HEK293 (cell line): ENCODE measurements at regions not wholly inside any gene's neighbourhood (a gene's known extent, or its start where the extent isn't known, plus 50 kb on each side); places are given as distances from the start of the nearest gene placed in this dataset.

Experiments
- CTCF ChIA-PET: fragments of 350-600 bp; formaldehyde crosslinking; extraction: SDS; loops from one replicate; lab custom pipeline; 2021; ENCODE audit warnings: antibody characterized with exemption; lab: Yijun Ruan, JAX
- POLR2A ChIA-PET: fragments of 300-600 bp; formaldehyde crosslinking; extraction: SDS; loops from one replicate; lab custom pipeline; 2020; ENCODE audit warnings: antibody characterized with exemption, inconsistent platforms; lab: Yijun Ruan, JAX
- H3K27ac ChIP-seq: fragments of 200-500 bp; sonication (Bioruptor generic); 2 replicates; pipeline ENCODE4 v1.5.1; 2014; ENCODE audit warnings: low read depth, low read length, control low read depth, inconsistent platforms; ENCODE audit errors: extremely low read depth
- H3K36me3 ChIP-seq, 2 experiments: fragments of 200-500 bp in 1 of 2; sonication (Bioruptor generic) in 1 of 2; 1 replicate in 1 of 2; 2 replicates in 1 of 2; pipeline ENCODE4 v1.5.1; 2014 to 2017; ENCODE audit warnings: inconsistent platforms in 2 of 2, low read length in 2 of 2; ENCODE audit not compliant: control insufficient read depth in 2 of 2, insufficient read depth in 1 of 2
- H3K4me1 ChIP-seq: fragments of 200-500 bp; sonication (Bioruptor generic); 2 replicates; pipeline ENCODE4 v1.5.1; 2014; ENCODE audit warnings: mild to moderate bottlenecking, low read length, inconsistent platforms; ENCODE audit not compliant: control insufficient read depth, insufficient read depth
- H3K4me3 ChIP-seq: 2 replicates; pipeline ENCODE4 v1.5.1; 2011; ENCODE audit warnings: low read depth, mild to moderate bottlenecking, control low read depth, low read length, moderate library complexity
- H3K9me3 ChIP-seq: fragments of 200-500 bp; sonication (Bioruptor generic); 2 replicates; pipeline ENCODE4 v1.5.1; 2014; ENCODE audit warnings: low read depth, low read length, inconsistent platforms; ENCODE audit not compliant: control insufficient read depth, insufficient read depth
- HOXC10 ChIP-seq: sonication (generic); formaldehyde crosslinking; IDR thresholded peaks from 2 replicates; pipeline ENCODE4 v1.8.1; 2023; ENCODE audit warnings: mild to moderate bottlenecking, missing genetic modification reagents
- OSR2 ChIP-seq: fragments of 450-650 bp; formaldehyde crosslinking; IDR thresholded peaks from 2 replicates; pipeline ENCODE4 v1.5.1; 2016; ENCODE audit warnings: missing biosample characterization, missing genetic modification characterization
- REPIN1 ChIP-seq: fragments of 450-650 bp; formaldehyde crosslinking; IDR thresholded peaks from 2 replicates; pipeline ENCODE4 v1.5.1; 2017; ENCODE audit warnings: missing biosample characterization, missing genetic modification characterization, low read depth
- TCF7L2 ChIP-seq: IDR thresholded peaks from 2 replicates; pipeline ENCODE4 v1.6.1; 2011; ENCODE audit warnings: low read depth, mild to moderate bottlenecking, inconsistent platforms, low read length, moderate library complexity, borderline replicate concordance
- ZBTB20 ChIP-seq: fragments of 450-650 bp; formaldehyde crosslinking; IDR thresholded peaks from 2 replicates; pipeline ENCODE4 v1.5.1; 2016; ENCODE audit warnings: missing biosample characterization, missing genetic modification characterization
- ZBTB48 ChIP-seq: fragments of 450-650 bp; formaldehyde crosslinking; IDR thresholded peaks from 2 replicates; pipeline ENCODE4 v1.5.1; 2016; ENCODE audit warnings: missing biosample characterization, missing genetic modification characterization
- ZEB2 ChIP-seq: fragments of 450-650 bp; formaldehyde crosslinking; IDR thresholded peaks from 2 replicates; pipeline ENCODE4 v1.5.1; 2016; ENCODE audit warnings: missing biosample characterization, missing genetic modification characterization
- ZNF16 ChIP-seq: fragments of 450-650 bp; formaldehyde crosslinking; IDR thresholded peaks from 2 replicates; pipeline ENCODE4 v1.5.1; 2016; ENCODE audit warnings: low read depth, missing biosample characterization, missing genetic modification characterization
- ZNF214 ChIP-seq: fragments of 450-650 bp; formaldehyde crosslinking; IDR thresholded peaks from 2 replicates; pipeline ENCODE4 v1.5.1; 2017; ENCODE audit warnings: missing biosample characterization, mild to moderate bottlenecking, missing genetic modification characterization, borderline replicate concordance
- ZNF248 ChIP-seq: fragments of 450-650 bp; formaldehyde crosslinking; IDR thresholded peaks from 2 replicates; pipeline ENCODE4 v1.5.1; 2017; ENCODE audit warnings: missing biosample characterization, missing genetic modification characterization
- ZNF366 ChIP-seq: fragments of 450-650 bp; formaldehyde crosslinking; conservative IDR thresholded peaks from 2 replicates; pipeline ENCODE4 v1.5.1; 2016; ENCODE audit warnings: missing biosample characterization, missing genetic modification characterization
- ZNF530 ChIP-seq: fragments of 450-650 bp; formaldehyde crosslinking; IDR thresholded peaks from 2 replicates; pipeline ENCODE4 v1.5.1; 2016; ENCODE audit warnings: low read depth, missing biosample characterization, missing genetic modification characterization
- ZNF624 ChIP-seq: fragments of 450-650 bp; formaldehyde crosslinking; IDR thresholded peaks from 2 replicates; pipeline ENCODE4 v1.5.1; 2017; ENCODE audit warnings: missing biosample characterization, missing genetic modification characterization
- ZNF626 ChIP-seq: fragments of 450-650 bp; sonication (Bioruptor Pico); formaldehyde crosslinking; IDR thresholded peaks from 2 replicates; pipeline ENCODE4 v1.5.1; 2018; ENCODE audit warnings: missing biosample characterization, missing genetic modification characterization, inconsistent platforms
- ZNF768 ChIP-seq: fragments of 450-650 bp; formaldehyde crosslinking; IDR thresholded peaks from 2 replicates; pipeline ENCODE4 v1.5.1; 2018; ENCODE audit warnings: missing biosample characterization, mild to moderate bottlenecking, missing genetic modification characterization
- ZSCAN16 ChIP-seq: fragments of 450-650 bp; formaldehyde crosslinking; IDR thresholded peaks from 2 replicates; pipeline ENCODE4 v1.5.1; 2016; ENCODE audit warnings: missing biosample characterization, missing genetic modification characterization
- TF ChIP-seq, protein P1 (sequence below): fragments of 450-650 bp; formaldehyde crosslinking; IDR thresholded peaks from 2 replicates; pipeline ENCODE4 v1.5.1; 2016; ENCODE audit warnings: missing biosample characterization, missing genetic modification characterization
- TF ChIP-seq, protein P2 (sequence below): fragments of 450-650 bp; formaldehyde crosslinking; IDR thresholded peaks from 2 replicates; pipeline ENCODE4; 2016; ENCODE audit warnings: missing biosample characterization, missing genetic modification characterization
- TF ChIP-seq, protein P3 (sequence below): fragments of 450-650 bp; IDR thresholded peaks from 2 replicates; pipeline ENCODE4 v1.5.1; 2018; ENCODE audit warnings: missing biosample characterization, mild to moderate bottlenecking, missing genetic modification characterization
- TF ChIP-seq, protein P4 (sequence below): fragments of 450-650 bp; formaldehyde crosslinking; IDR thresholded peaks from 2 replicates; pipeline ENCODE4 v1.5.1; 2016; ENCODE audit warnings: missing biosample characterization, missing genetic modification characterization, low read depth

DNA sequence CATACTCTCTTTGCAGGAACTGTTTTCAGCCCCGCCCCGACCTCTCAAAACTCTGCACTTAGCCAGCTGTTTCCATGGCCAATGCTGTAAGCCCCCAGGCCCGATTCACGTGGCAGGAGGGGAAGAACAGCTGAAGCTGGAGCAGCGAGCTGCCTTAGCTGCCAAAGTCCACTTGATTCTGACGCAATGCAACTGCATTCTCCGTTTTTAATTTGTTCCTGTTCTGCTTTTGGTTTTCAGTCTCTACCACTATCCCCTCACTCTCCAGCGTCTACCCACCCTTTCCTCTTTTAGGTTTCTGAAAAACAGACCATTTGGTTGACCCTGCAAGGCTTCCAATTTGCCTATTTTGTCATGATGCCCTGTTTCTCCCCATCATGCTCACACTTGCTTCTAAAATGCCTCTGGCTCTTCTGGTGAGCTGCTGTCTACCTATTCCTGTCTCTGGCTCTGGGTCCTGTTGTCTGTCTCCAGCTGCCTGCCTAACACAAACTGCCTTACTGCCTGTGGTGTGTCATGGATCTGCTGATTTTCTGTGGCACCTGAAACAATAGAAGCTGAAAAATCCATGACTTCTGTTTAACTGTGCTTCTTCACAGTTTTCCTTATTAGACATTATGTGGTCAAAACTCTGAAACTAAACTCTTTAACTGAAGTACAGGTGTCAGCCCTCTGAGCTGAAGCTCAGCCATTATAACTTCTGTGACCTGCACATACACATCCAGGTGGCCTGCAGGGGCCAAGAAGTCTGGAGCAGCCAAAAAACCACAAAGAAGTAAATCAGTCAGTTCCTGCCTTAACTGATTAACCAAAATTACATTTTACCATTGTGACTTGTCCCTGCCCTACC is 160.5 kb upstream of the AGTR2 start:
- H3K27ac ChIP-seq = no peak overlapping the region
- H3K4me1 ChIP-seq = no peaks in the 10 kb centered on the region
- H3K9me3 ChIP-seq = no peaks in the 10 kb centered on the region
- TF ChIP-seq ZSCAN16 (tag by site-specific recombination) (no peak), ZNF248 (tag by site-specific recombination) (no peak), ZBTB20 (tag by site-specific recombination) (no peak), HOXC10 (CRISPR knock-in tag) (no peak), ZNF366 (tag by site-specific recombination) (no peak), ZBTB48 (no peak), ZNF530 (no peak), REPIN1 (tag by site-specific recombination) (no peak), OSR2 (tag by site-specific recombination) (no peak), ZNF214 (no peak), TCF7L2 (no peak), ZNF768 (tag by site-specific recombination) (no peak), ZNF624 (tag by site-specific recombination) (no peak), ZNF16 (tag by site-specific recombination) (no peak), ZNF626 (tag by site-specific recombination) (no peak)
- TF ChIP-seq, protein P1, sequence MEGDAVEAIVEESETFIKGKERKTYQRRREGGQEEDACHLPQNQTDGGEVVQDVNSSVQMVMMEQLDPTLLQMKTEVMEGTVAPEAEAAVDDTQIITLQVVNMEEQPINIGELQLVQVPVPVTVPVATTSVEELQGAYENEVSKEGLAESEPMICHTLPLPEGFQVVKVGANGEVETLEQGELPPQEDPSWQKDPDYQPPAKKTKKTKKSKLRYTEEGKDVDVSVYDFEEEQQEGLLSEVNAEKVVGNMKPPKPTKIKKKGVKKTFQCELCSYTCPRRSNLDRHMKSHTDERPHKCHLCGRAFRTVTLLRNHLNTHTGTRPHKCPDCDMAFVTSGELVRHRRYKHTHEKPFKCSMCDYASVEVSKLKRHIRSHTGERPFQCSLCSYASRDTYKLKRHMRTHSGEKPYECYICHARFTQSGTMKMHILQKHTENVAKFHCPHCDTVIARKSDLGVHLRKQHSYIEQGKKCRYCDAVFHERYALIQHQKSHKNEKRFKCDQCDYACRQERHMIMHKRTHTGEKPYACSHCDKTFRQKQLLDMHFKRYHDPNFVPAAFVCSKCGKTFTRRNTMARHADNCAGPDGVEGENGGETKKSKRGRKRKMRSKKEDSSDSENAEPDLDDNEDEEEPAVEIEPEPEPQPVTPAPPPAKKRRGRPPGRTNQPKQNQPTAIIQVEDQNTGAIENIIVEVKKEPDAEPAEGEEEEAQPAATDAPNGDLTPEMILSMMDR (tag by site-specific recombination) = no peak
- TF ChIP-seq, protein P2, sequence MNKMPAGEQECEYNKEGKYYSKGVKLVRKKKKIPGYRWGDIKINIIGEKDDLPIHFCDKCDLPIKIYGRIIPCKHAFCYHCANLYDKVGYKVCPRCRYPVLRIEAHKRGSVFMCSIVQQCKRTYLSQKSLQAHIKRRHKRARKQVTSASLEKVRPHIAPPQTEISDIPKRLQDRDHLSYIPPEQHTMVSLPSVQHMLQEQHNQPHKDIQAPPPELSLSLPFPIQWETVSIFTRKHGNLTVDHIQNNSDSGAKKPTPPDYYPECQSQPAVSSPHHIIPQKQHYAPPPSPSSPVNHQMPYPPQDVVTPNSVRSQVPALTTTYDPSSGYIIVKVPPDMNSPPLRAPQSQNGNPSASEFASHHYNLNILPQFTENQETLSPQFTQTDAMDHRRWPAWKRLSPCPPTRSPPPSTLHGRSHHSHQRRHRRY (tag by site-specific recombination) = no peak
- TF ChIP-seq, protein P3, sequence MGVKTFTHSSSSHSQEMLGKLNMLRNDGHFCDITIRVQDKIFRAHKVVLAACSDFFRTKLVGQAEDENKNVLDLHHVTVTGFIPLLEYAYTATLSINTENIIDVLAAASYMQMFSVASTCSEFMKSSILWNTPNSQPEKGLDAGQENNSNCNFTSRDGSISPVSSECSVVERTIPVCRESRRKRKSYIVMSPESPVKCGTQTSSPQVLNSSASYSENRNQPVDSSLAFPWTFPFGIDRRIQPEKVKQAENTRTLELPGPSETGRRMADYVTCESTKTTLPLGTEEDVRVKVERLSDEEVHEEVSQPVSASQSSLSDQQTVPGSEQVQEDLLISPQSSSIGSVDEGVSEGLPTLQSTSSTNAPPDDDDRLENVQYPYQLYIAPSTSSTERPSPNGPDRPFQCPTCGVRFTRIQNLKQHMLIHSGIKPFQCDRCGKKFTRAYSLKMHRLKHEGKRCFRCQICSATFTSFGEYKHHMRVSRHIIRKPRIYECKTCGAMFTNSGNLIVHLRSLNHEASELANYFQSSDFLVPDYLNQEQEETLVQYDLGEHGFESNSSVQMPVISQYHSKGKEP (tag by site-specific recombination) = no peak
- TF ChIP-seq, all 188 proteins: peak for 0
- Histone ChIP-seq H3K4me3 (no peak overlapping the region), H3K36me3 (no peaks in the 10 kb centered on the region)
- ChIA-PET CTCF (no interaction called here), POLR2A (no interaction called here)

DNA sequence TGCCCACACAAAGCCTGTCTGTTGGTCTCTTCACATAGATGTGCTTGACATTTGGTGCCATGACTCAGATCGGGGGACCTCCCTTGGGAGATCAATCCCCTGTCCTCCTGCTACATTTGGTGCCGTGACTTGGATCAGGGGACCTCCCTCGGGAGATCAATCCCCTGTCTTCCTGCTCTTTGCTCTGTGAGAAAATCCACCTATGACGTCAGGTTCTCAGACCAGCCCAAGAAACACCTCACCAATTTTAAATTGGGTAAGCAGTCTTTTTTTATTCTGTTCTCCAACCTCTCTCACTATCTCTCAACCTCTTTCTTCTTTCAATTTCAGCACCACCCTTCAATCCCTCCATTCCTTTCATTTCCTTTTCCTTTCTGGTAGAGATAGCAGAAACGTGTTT is 159.6 kb upstream of the AGTR2 start:
- ChIA-PET POLR2A (no interaction called here), CTCF (no interaction called here)
- Histone ChIP-seq H3K4me3 (no peak overlapping the region), H3K9me3 (no peaks in the 10 kb centered on the region), H3K4me1 (no peaks in the 10 kb centered on the region), H3K27ac (no peak overlapping the region)
- TF ChIP-seq, protein P4, sequence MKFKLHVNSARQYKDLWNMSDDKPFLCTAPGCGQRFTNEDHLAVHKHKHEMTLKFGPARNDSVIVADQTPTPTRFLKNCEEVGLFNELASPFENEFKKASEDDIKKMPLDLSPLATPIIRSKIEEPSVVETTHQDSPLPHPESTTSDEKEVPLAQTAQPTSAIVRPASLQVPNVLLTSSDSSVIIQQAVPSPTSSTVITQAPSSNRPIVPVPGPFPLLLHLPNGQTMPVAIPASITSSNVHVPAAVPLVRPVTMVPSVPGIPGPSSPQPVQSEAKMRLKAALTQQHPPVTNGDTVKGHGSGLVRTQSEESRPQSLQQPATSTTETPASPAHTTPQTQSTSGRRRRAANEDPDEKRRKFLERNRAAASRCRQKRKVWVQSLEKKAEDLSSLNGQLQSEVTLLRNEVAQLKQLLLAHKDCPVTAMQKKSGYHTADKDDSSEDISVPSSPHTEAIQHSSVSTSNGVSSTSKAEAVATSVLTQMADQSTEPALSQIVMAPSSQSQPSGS (tag by site-specific recombination) = peak; percentile 52
- no peak for TF ChIP-seq ZEB2 (tag by site-specific recombination)
- TF ChIP-seq, all 188 proteins: peak for 1
- H3K36me3 ChIP-seq = no peaks in the 10 kb centered on the region
